IMR-90 (cell line): ENCODE measurements at regions not wholly inside any gene's neighbourhood (a gene's known extent, or its start where the extent isn't known, plus 50 kb on each side); places are given as distances from the start of the nearest gene placed in this dataset.

Experiments
- ATAC-seq: fragments of 200-7000 bp; cut with Tn5 transposase; 2 replicates; pipeline ENCODE4 v1.9.1; 2020; ENCODE audit warnings: low read depth, mild to moderate bottlenecking, moderate library complexity
- BruUV-seq: library from RNA; stranded (reverse); fragments of 400-500 nt; replicated peaks from 2 replicates; lab custom pipeline; 2021; lab: Mats Ljungman, UMichigan
- CTCF ChIA-PET: fragments of 300-600 bp; formaldehyde crosslinking; extraction: SDS; loops from one replicate; lab custom pipeline; 2021; ENCODE audit warnings: antibody characterized with exemption; lab: Yijun Ruan, JAX
- POLR2A ChIA-PET: fragments of 300-600 bp; sonication (Branson Sonifier 250); formaldehyde crosslinking; loops from one replicate; lab custom pipeline; 2022; ENCODE audit warnings: antibody characterized with exemption; ENCODE audit not compliant: unreplicated experiment; lab: Charles Lee
- DNase-seq: peaks from one replicate; pipeline ENCODE4 v3.0.0; 2013
- H2AFZ ChIP-seq: replicated peaks from 2 replicates; pipeline ENCODE3; 2013; ENCODE audit warnings: low read length, mild to moderate bottlenecking; ENCODE audit not compliant: poor library complexity
- H2AK5ac ChIP-seq: 2 replicates; pipeline ENCODE4 v1.6.1; 2013; ENCODE audit warnings: low read depth, low read length, inconsistent platforms
- H2AK9ac ChIP-seq: replicated peaks from 2 replicates; pipeline ENCODE3; 2013; ENCODE audit warnings: mild to moderate bottlenecking, low read depth, low read length, moderate library complexity; ENCODE audit not compliant: poor library complexity
- H2BK120ac ChIP-seq: 2 replicates; pipeline ENCODE4 v1.6.1; 2013; ENCODE audit warnings: low read depth, low read length, inconsistent platforms
- H2BK15ac ChIP-seq: 3 replicates; pipeline ENCODE4 v1.6.1; 2013; ENCODE audit warnings: low read depth, low read length, inconsistent platforms
- H2BK20ac ChIP-seq: 2 replicates; pipeline ENCODE4 v1.6.1; 2013; ENCODE audit warnings: low read depth, mild to moderate bottlenecking, inconsistent platforms, low read length, moderate library complexity
- H2BK5ac ChIP-seq: 2 replicates; pipeline ENCODE4 v1.6.1; 2013; ENCODE audit warnings: mild to moderate bottlenecking, low read depth, low read length, inconsistent platforms; ENCODE audit not compliant: poor library complexity, severe bottlenecking
- H3K14ac ChIP-seq: replicated peaks from 2 replicates; pipeline ENCODE4 v1.6.1; 2013; ENCODE audit warnings: low read depth, low read length, inconsistent platforms
- H3K18ac ChIP-seq: 2 replicates; pipeline ENCODE4 v1.6.1; 2013; ENCODE audit warnings: low read depth, low read length, control low read depth
- H3K23ac ChIP-seq: 2 replicates; pipeline ENCODE4 v1.6.1; 2013; ENCODE audit warnings: low read depth, low read length, inconsistent platforms
- H3K27ac ChIP-seq: 2 replicates; pipeline ENCODE4 v1.5.1; 2013; ENCODE audit warnings: mild to moderate bottlenecking, control low read depth, low read length; ENCODE audit not compliant: insufficient read depth
- H3K27me3 ChIP-seq: 2 replicates; pipeline ENCODE4 v1.6.1; 2013; ENCODE audit warnings: low read length; ENCODE audit not compliant: control insufficient read depth, insufficient read depth
- H3K36me3 ChIP-seq: 2 replicates; pipeline ENCODE4 v1.6.1; 2013; ENCODE audit warnings: low read length, mixed read lengths; ENCODE audit not compliant: control insufficient read depth, insufficient read depth
- H3K4ac ChIP-seq: 2 replicates; pipeline ENCODE4 v1.6.1; 2013; ENCODE audit warnings: low read depth, low read length, inconsistent platforms
- H3K4me1 ChIP-seq: 2 replicates; pipeline ENCODE4 v1.6.1; 2013; ENCODE audit warnings: low read length, mixed read lengths; ENCODE audit not compliant: control insufficient read depth, insufficient read depth
- H3K4me2 ChIP-seq: 2 replicates; pipeline ENCODE4 v1.6.1; 2013; ENCODE audit warnings: low read depth, mild to moderate bottlenecking, control low read depth, low read length, moderate library complexity
- H3K4me3 ChIP-seq: 2 replicates; pipeline ENCODE4 v1.5.1; 2013; ENCODE audit warnings: low read depth, mild to moderate bottlenecking, control low read depth, low read length, moderate library complexity; ENCODE audit not compliant: insufficient read depth
- H3K56ac ChIP-seq: 2 replicates; pipeline ENCODE4 v1.6.1; 2013; ENCODE audit warnings: low read length, inconsistent platforms; ENCODE audit not compliant: insufficient read depth; ENCODE audit errors: extremely low read depth
- H3K79me1 ChIP-seq, 2 experiments: 2 replicates each; pipeline ENCODE4 v1.6.1; 2013; ENCODE audit warnings: low read length in 2 of 2, inconsistent platforms in 1 of 2, low read depth in 1 of 2
- H3K9ac ChIP-seq: 2 replicates; pipeline ENCODE4 v1.6.1; 2013; ENCODE audit warnings: low read depth, low read length, control low read depth
- H3K9me1 ChIP-seq: 2 replicates; pipeline ENCODE4 v1.6.1; 2013; ENCODE audit warnings: low read length, inconsistent platforms; ENCODE audit not compliant: insufficient read depth
- H3K9me3 ChIP-seq: 2 replicates; pipeline ENCODE4 v1.6.1; 2013; ENCODE audit warnings: low read length; ENCODE audit not compliant: control insufficient read depth, insufficient read depth
- H4K20me1 ChIP-seq: 2 replicates; pipeline ENCODE4 v1.6.1; 2013; ENCODE audit warnings: low read length, inconsistent platforms; ENCODE audit not compliant: insufficient read depth
- H4K5ac ChIP-seq: 2 replicates; pipeline ENCODE4 v1.6.1; 2013; ENCODE audit warnings: mild to moderate bottlenecking, low read depth, low read length, control low read depth
- H4K8ac ChIP-seq, 2 experiments: 2 replicates each; pipeline ENCODE4 v1.6.1; 2013; ENCODE audit warnings: low read depth in 2 of 2, low read length in 2 of 2, control low read depth in 1 of 2, inconsistent platforms in 1 of 2
- H4K91ac ChIP-seq: 2 replicates; pipeline ENCODE4 v1.6.1; 2013; ENCODE audit warnings: low read depth, low read length, inconsistent platforms; ENCODE audit not compliant: insufficient read depth
- CHD1 ChIP-seq: IDR thresholded peaks from 2 replicates; pipeline ENCODE4 v1.6.1; 2012; ENCODE audit warnings: low read depth, low read length, improper control_type of control experiment
- FOS ChIP-seq: fragments of 150-350 bp; IDR thresholded peaks from 2 replicates; pipeline ENCODE4 v1.6.1; 2016; ENCODE audit warnings: low read depth, low read length
- MXI1 ChIP-seq: IDR thresholded peaks from 2 replicates; pipeline ENCODE4 v1.6.1; 2012; ENCODE audit warnings: low read depth, mild to moderate bottlenecking, low read length, moderate library complexity, borderline replicate concordance
- NFE2L2 ChIP-seq: fragments of 150-350 bp; IDR thresholded peaks from 2 replicates; pipeline ENCODE4 v1.6.1; 2016; ENCODE audit warnings: low read depth, mild to moderate bottlenecking, low read length
- RAD21 ChIP-seq: IDR thresholded peaks from 2 replicates; pipeline ENCODE4 v1.6.1; 2012; ENCODE audit warnings: low read length, improper control_type of control experiment
- SMC3 ChIP-seq: fragments of 150-350 bp; IDR thresholded peaks from 2 replicates; pipeline ENCODE4 v1.6.1; 2016; ENCODE audit warnings: low read depth, mild to moderate bottlenecking, antibody characterized with exemption, low read length, moderate library complexity
- WGBS, 2 experiments: methylation state at CpG; one replicate each; pipeline versions ENCODE4 v1.1.5 to v1.1.7; 2013; ENCODE audit warnings: missing lambda C conversion rate in 2 of 2; ENCODE audit not compliant: insufficient read length in 1 of 2; ENCODE audit errors: extremely low coverage in 2 of 2; 5-methylcytosine and 5-hydroxymethylcytosine counted together
- dilution Hi-C: fragments of 300-500 bp; cut with HindIII; formaldehyde crosslinking; loops from one replicate; pipeline ENCODE4 v1.14.3; 2018; ENCODE audit warnings: low sequenced_read_pairs; ENCODE audit not compliant: unreplicated experiment
- in situ Hi-C: fragments of 300-500 bp; cut with MboI; formaldehyde crosslinking; loops from 3 replicates; pipeline ENCODE4 v1.14.3; 2019; ENCODE audit warnings: low sequenced_read_pairs, inconsistent platforms, mixed read lengths
- intact Hi-C: fragments of 100-400 bp; cut with micrococcal nuclease; formaldehyde crosslinking; loops from 2 replicates; pipeline ENCODE4 v1.10.0; 2022
- TF ChIP-seq, protein P1 (sequence below): fragments of 150-350 bp; IDR thresholded peaks from 2 replicates; pipeline ENCODE4 v1.6.1; 2017; ENCODE audit warnings: mild to moderate bottlenecking, antibody characterized with exemption, low read length, low read depth
- TF ChIP-seq, protein P2 (sequence below): conservative IDR thresholded peaks from 2 replicates; pipeline ENCODE4 v1.5.1; 2012; ENCODE audit warnings: mild to moderate bottlenecking, low read depth, low read length, improper control_type of control experiment

DNA sequence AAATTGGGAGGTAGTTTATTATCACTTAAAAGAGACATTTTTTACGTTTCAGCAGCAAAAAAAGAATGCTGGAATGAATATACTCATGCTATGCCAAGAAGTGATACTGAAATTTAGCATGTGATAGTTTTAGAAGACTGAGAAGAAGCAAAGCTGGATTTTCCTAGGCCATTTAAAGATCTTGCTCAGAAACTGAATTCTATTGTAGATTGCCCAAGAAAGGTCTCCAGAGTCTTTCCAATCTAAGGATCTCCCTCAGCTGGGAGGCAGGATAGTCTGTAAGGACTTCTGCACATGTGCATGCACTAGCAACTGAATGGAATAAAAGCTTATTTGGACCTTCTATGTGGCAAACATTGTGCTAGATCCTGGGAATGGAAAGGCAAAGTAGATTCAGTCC is 334.5 kb downstream of the DTWD2 start:
- ChIA-PET POLR2A (no interaction called here), CTCF (no interaction called here)
- Histone ChIP-seq H3K27me3 (no peaks in the 10 kb centered on the region), H2AK9ac (no peak overlapping the region), H3K23ac (no peak overlapping the region), H2BK15ac (no peak overlapping the region), H2AK5ac (no peak overlapping the region), H3K9me3 (peaks cover 5% of the 10 kb centered on the region), H3K36me3 (no peaks in the 10 kb centered on the region), H2BK120ac (no peak overlapping the region), H3K9ac (no peak overlapping the region), H4K8ac (no peak overlapping the region), H4K20me1 (no peaks in the 10 kb centered on the region), H4K91ac (no peak overlapping the region), H3K9me1 (no peaks in the 10 kb centered on the region), H3K4me3 (no peak overlapping the region), H3K56ac (no peak overlapping the region), H3K27ac (no peak overlapping the region), H2BK5ac (no peak overlapping the region), H3K14ac (no peak overlapping the region), H4K5ac (no peak overlapping the region), H2BK20ac (no peak overlapping the region), H3K4ac (no peak overlapping the region), H3K18ac (no peak overlapping the region), H3K4me2 (no peak overlapping the region), H3K4me1 (no peaks in the 10 kb centered on the region), H3K79me1 (no peaks in the 10 kb centered on the region), H2AFZ (no peak overlapping the region)
- no TSS peak for BruUV-seq
- intact Hi-C loops, result no loop called here
- in situ Hi-C loops, result no loop called here
- TF ChIP-seq, protein P1, sequence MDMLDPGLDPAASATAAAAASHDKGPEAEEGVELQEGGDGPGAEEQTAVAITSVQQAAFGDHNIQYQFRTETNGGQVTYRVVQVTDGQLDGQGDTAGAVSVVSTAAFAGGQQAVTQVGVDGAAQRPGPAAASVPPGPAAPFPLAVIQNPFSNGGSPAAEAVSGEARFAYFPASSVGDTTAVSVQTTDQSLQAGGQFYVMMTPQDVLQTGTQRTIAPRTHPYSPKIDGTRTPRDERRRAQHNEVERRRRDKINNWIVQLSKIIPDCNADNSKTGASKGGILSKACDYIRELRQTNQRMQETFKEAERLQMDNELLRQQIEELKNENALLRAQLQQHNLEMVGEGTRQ, result no peak
- TF ChIP-seq MXI1 (no peak), NFE2L2 (no peak), SMC3 (no peak), RAD21 (no peak), CHD1 (no peak), FOS (no peak)
- TF ChIP-seq, protein P2, sequence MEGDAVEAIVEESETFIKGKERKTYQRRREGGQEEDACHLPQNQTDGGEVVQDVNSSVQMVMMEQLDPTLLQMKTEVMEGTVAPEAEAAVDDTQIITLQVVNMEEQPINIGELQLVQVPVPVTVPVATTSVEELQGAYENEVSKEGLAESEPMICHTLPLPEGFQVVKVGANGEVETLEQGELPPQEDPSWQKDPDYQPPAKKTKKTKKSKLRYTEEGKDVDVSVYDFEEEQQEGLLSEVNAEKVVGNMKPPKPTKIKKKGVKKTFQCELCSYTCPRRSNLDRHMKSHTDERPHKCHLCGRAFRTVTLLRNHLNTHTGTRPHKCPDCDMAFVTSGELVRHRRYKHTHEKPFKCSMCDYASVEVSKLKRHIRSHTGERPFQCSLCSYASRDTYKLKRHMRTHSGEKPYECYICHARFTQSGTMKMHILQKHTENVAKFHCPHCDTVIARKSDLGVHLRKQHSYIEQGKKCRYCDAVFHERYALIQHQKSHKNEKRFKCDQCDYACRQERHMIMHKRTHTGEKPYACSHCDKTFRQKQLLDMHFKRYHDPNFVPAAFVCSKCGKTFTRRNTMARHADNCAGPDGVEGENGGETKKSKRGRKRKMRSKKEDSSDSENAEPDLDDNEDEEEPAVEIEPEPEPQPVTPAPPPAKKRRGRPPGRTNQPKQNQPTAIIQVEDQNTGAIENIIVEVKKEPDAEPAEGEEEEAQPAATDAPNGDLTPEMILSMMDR, result no peak
- dilution Hi-C loops, result no loop called here
- ATAC-seq (no peak), DNase-seq (no peak)
- WGBS, 2 experiments, result no CpG with 5 or more reads among the region's 1 CpG
